ENCODE measurements at regions not wholly inside any gene's neighbourhood (a gene's known extent, or its start where the extent isn't known, plus 50 kb on each side); places are given as distances from the start of the nearest gene placed in this dataset.

GRCh38 chr2:149824136-149824535 is 236.6 kb upstream of the MMADHC start:
- TF ChIP-seq POLR2A (IDR thresholded peaks at IDR 0.05) = no peak
- TF ChIP-seq CTCF (IDR thresholded peaks at IDR 0.05) = no peak

Data from esophagus squamous epithelium (tissue), 4 donors.